Mesenchymal stem cell (in vitro differentiated cells and primary cell): ENCODE measurements at regions not wholly inside any gene's neighbourhood (a gene's known extent, or its start where the extent isn't known, plus 50 kb on each side); places are given as distances from the start of the nearest gene placed in this dataset.

ENCODE experiments used
- DNase-seq: peaks from one replicate; pipeline ENCODE4 v3.0.0-alpha.2; 2013
- H2AFZ ChIP-seq: one replicate; pipeline ENCODE4 v1.6.1; 2013; ENCODE audit warnings: low read depth, mild to moderate bottlenecking, control low read depth, inconsistent platforms, low read length, moderate library complexity
- H2AK5ac ChIP-seq: 2 replicates; pipeline ENCODE4 v1.6.1; 2013; ENCODE audit warnings: low read length, moderate library complexity, mild to moderate bottlenecking, inconsistent platforms; ENCODE audit not compliant: severe bottlenecking
- H2BK120ac ChIP-seq: one replicate; pipeline ENCODE4 v1.6.1; 2013; ENCODE audit warnings: low read depth, mild to moderate bottlenecking, inconsistent platforms, low read length, moderate library complexity
- H2BK12ac ChIP-seq, 2 experiments: one replicate each; pipeline ENCODE4 v1.6.1; 2013; ENCODE audit warnings: inconsistent platforms in 2 of 2, low read length in 2 of 2, mild to moderate bottlenecking in 2 of 2, moderate library complexity in 2 of 2, control low read depth in 1 of 2
- H2BK15ac ChIP-seq: one replicate; pipeline ENCODE4 v1.6.1; 2013; ENCODE audit warnings: mild to moderate bottlenecking, low read depth, inconsistent platforms; ENCODE audit not compliant: poor library complexity, severe bottlenecking
- H2BK5ac ChIP-seq: 2 replicates; pipeline ENCODE4 v1.6.1; 2013; ENCODE audit warnings: low read depth, mild to moderate bottlenecking, low read length, control low read depth, inconsistent platforms; ENCODE audit not compliant: poor library complexity, severe bottlenecking
- H3K14ac ChIP-seq, 2 experiments: one replicate each; pipeline ENCODE4 v1.6.1; 2013; ENCODE audit warnings: inconsistent platforms in 2 of 2, low read length in 2 of 2, control low read depth in 1 of 2, mild to moderate bottlenecking in 1 of 2, moderate library complexity in 1 of 2
- H3K18ac ChIP-seq, 2 experiments: one replicate each; pipeline ENCODE4 v1.6.1; 2013; ENCODE audit warnings: inconsistent platforms in 2 of 2, low read length in 2 of 2, control low read depth in 1 of 2, low read depth in 1 of 2, mild to moderate bottlenecking in 1 of 2
- H3K23ac ChIP-seq, 2 experiments: one replicate each; pipeline ENCODE4 v1.6.1; 2013; ENCODE audit warnings: inconsistent platforms in 2 of 2, low read length in 2 of 2, mild to moderate bottlenecking in 2 of 2, moderate library complexity in 2 of 2, control low read depth in 1 of 2
- H3K27ac ChIP-seq: 2 replicates; pipeline ENCODE4 v1.5.1; 2013; ENCODE audit warnings: mild to moderate bottlenecking, moderate library complexity, low read length, control low read depth, inconsistent platforms; ENCODE audit not compliant: poor library complexity, severe bottlenecking
- H3K27me3 ChIP-seq, 2 experiments: 2 replicates each; pipeline versions ENCODE4 v1.6.1 to v1.7.0; 2013; ENCODE audit warnings: low read length in 2 of 2, mild to moderate bottlenecking in 2 of 2, moderate library complexity in 2 of 2, control low read depth in 1 of 2, inconsistent platforms in 1 of 2; ENCODE audit not compliant: control insufficient read depth in 1 of 2, insufficient read depth in 1 of 2
- H3K36me3 ChIP-seq, 2 experiments: 2 replicates each; pipeline versions ENCODE4 v1.6.1 to v1.7.0; 2013; ENCODE audit warnings: low read length in 2 of 2, control low read depth in 1 of 2, inconsistent platforms in 1 of 2, low read depth in 1 of 2, mild to moderate bottlenecking in 1 of 2; ENCODE audit not compliant: insufficient read depth in 2 of 2, control insufficient read depth in 1 of 2
- H3K4ac ChIP-seq, 2 experiments: one replicate each; pipeline ENCODE4 v1.6.1; 2013; ENCODE audit warnings: inconsistent platforms in 2 of 2, low read length in 2 of 2, mild to moderate bottlenecking in 2 of 2, moderate library complexity in 2 of 2, control low read depth in 1 of 2, low read depth in 1 of 2
- H3K4me1 ChIP-seq: 2 replicates; pipeline ENCODE4 v1.6.1; 2013; ENCODE audit warnings: low read depth, low read length, control low read depth; ENCODE audit not compliant: control insufficient read depth, insufficient read depth
- H3K4me2 ChIP-seq: 2 replicates; pipeline ENCODE4 v1.6.1; 2013; ENCODE audit warnings: low read length, mild to moderate bottlenecking, inconsistent platforms; ENCODE audit not compliant: poor library complexity, severe bottlenecking
- H3K4me3 ChIP-seq, 2 experiments: 2 replicates each; pipeline versions ENCODE4 v1.5.1 to v1.7.0; 2013; ENCODE audit warnings: low read length in 2 of 2, mild to moderate bottlenecking in 2 of 2, control low read depth in 1 of 2, low read depth in 1 of 2; ENCODE audit not compliant: insufficient read depth in 1 of 2
- H3K79me1 ChIP-seq: replicated peaks from 2 replicates; pipeline ENCODE4 v1.6.1; 2013; ENCODE audit warnings: mild to moderate bottlenecking, control low read depth, low read length, inconsistent platforms; ENCODE audit not compliant: poor library complexity, severe bottlenecking
- H3K9ac ChIP-seq: 2 replicates; pipeline ENCODE4 v1.7.0; 2013; ENCODE audit warnings: mild to moderate bottlenecking, low read length, moderate library complexity
- H3K9me3 ChIP-seq: 2 replicates; pipeline ENCODE4 v1.7.0; 2013; ENCODE audit warnings: mild to moderate bottlenecking, low read length; ENCODE audit not compliant: control insufficient read depth
- H4K8ac ChIP-seq: one replicate; pipeline ENCODE4 v1.6.1; 2013; ENCODE audit warnings: inconsistent platforms, mild to moderate bottlenecking, low read length, moderate library complexity
- H4K91ac ChIP-seq: one replicate; pipeline ENCODE4 v1.6.1; 2013; ENCODE audit warnings: mild to moderate bottlenecking, low read length, inconsistent platforms
- WGBS: methylation state at CpG from one replicate; pipeline ENCODE4 v1.1.7; 2013; ENCODE audit warnings: mixed read lengths; 5-methylcytosine and 5-hydroxymethylcytosine counted together

GRCh38 chr11:69208190-69209037 is 52.7 kb downstream of the SMIM38 start:
- no peak overlapping the region for H2BK15ac ChIP-seq
- no peak overlapping the region for H2BK120ac ChIP-seq
- H4K91ac ChIP-seq: no peak overlapping the region
- no peak overlapping the region for H2AK5ac ChIP-seq
- no peak overlapping the region for H3K14ac ChIP-seq
- no peak overlapping the region for H2AFZ ChIP-seq
- no peaks in the 10 kb centered on the region for H3K79me1 ChIP-seq
- no peak overlapping the region for H3K27ac ChIP-seq
- H3K9ac ChIP-seq: no peak overlapping the region
- no peak for DNase-seq
- H4K8ac ChIP-seq: no peak overlapping the region
- H3K4ac ChIP-seq: no peak overlapping the region
- no peak overlapping the region for H2BK5ac ChIP-seq
- H3K4me1 ChIP-seq: no peaks in the 10 kb centered on the region
- H2BK12ac ChIP-seq: no peak overlapping the region
- peaks cover 47 to 74% of the 10 kb centered on the region in 2 experiments for H3K27me3 ChIP-seq
- no peak overlapping the region for H3K4me2 ChIP-seq
- H3K4me3 ChIP-seq: no peak overlapping the region
- no peaks in the 10 kb centered on the region for H3K36me3 ChIP-seq
- no peak overlapping the region for H3K23ac ChIP-seq
- WGBS: 81% methylated on average over 13 of the region's 13 CpGs
- peaks cover 10% of the 10 kb centered on the region for H3K9me3 ChIP-seq
- H3K18ac ChIP-seq: no peak overlapping the region

- Histone ChIP-seq H3K9me3 (peaks cover 10% of the 10 kb centered on the region), H2BK12ac (no peak overlapping the region), H2AK5ac (no peak overlapping the region), H3K9ac (no peak overlapping the region), H3K4me1 (no peaks in the 10 kb centered on the region), H3K4me2 (no peak overlapping the region), H3K27ac (no peak overlapping the region), H3K4me3 (no peak overlapping the region), H2BK15ac (no peak overlapping the region), H3K23ac (no peak overlapping the region), H4K8ac (no peak overlapping the region), H2BK5ac (no peak overlapping the region), H3K79me1 (no peaks in the 10 kb centered on the region), H3K14ac (no peak overlapping the region), H4K91ac (no peak overlapping the region), H2AFZ (no peak overlapping the region), H3K18ac (no peak overlapping the region), H3K27me3 (peaks cover 51 to 80% of the 10 kb centered on the region in 2 experiments), H3K36me3 (no peaks in the 10 kb centered on the region), H2BK120ac (no peak overlapping the region), H3K4ac (no peak overlapping the region)
- DNase-seq: no peak
- 94% methylated on average over 8 of the region's 8 CpGs for WGBS
These were observed 53.3 kb downstream of the SMIM38 start for GRCh38 chr11:69209038-69209350.

GRCh38 chr11:69209421-69210309 is 53.9 kb downstream of the SMIM38 start:
- no peak for DNase-seq
- H3K27ac ChIP-seq: no peak overlapping the region
- no peak overlapping the region for H2BK5ac ChIP-seq
- WGBS: 95% methylated on average over 23 of the region's 23 CpGs
- no peak overlapping the region for H3K23ac ChIP-seq
- no peak overlapping the region for H3K4me2 ChIP-seq
- no peak overlapping the region for H3K9ac ChIP-seq
- H2AK5ac ChIP-seq: no peak overlapping the region
- H2BK120ac ChIP-seq: no peak overlapping the region
- no peak overlapping the region for H4K8ac ChIP-seq
- no peak overlapping the region for H3K4me3 ChIP-seq
- no peak overlapping the region for H2AFZ ChIP-seq
- no peak overlapping the region for H3K18ac ChIP-seq
- H3K4ac ChIP-seq: no peak overlapping the region
- no peak overlapping the region for H2BK15ac ChIP-seq
- H3K14ac ChIP-seq: no peak overlapping the region
- H3K27me3 ChIP-seq: peaks cover 50 to 83% of the 10 kb centered on the region in 2 experiments
- H2BK12ac ChIP-seq: no peak overlapping the region
- H3K9me3 ChIP-seq: peaks cover 10% of the 10 kb centered on the region
- H3K4me1 ChIP-seq: no peaks in the 10 kb centered on the region
- no peaks in the 10 kb centered on the region for H3K36me3 ChIP-seq
- H3K79me1 ChIP-seq: no peaks in the 10 kb centered on the region
- no peak overlapping the region for H4K91ac ChIP-seq

- no peak overlapping the region for H3K4me2 ChIP-seq
- H2BK5ac ChIP-seq: no peak overlapping the region
- no peak overlapping the region for H3K27ac ChIP-seq
- no peak overlapping the region for H3K9ac ChIP-seq
- peak; percentile 32 for DNase-seq
- no peaks in the 10 kb centered on the region for H3K79me1 ChIP-seq
- H2BK12ac ChIP-seq: no peak overlapping the region
- H2BK15ac ChIP-seq: no peak overlapping the region
- H4K8ac ChIP-seq: no peak overlapping the region
- no peak overlapping the region for H4K91ac ChIP-seq
- H3K27me3 ChIP-seq: peaks cover 50 to 82% of the 10 kb centered on the region in 2 experiments
- 70% methylated on average over 11 of the region's 12 CpGs for WGBS
- H2BK120ac ChIP-seq: no peak overlapping the region
- H3K14ac ChIP-seq: no peak overlapping the region
- H3K36me3 ChIP-seq: no peaks in the 10 kb centered on the region
- H3K9me3 ChIP-seq: peaks cover 10% of the 10 kb centered on the region
- H3K4ac ChIP-seq: no peak overlapping the region
- H3K4me1 ChIP-seq: no peaks in the 10 kb centered on the region
- no peak overlapping the region for H2AK5ac ChIP-seq
- no peak overlapping the region for H2AFZ ChIP-seq
- H3K18ac ChIP-seq: no peak overlapping the region
- no peak overlapping the region for H3K23ac ChIP-seq
- H3K4me3 ChIP-seq: no peak overlapping the region
These were observed 54.7 kb downstream of the SMIM38 start for GRCh38 chr11:69210310-69211035.
